ENCODE measurements at regions not wholly inside any gene's neighbourhood (a gene's known extent, or its start where the extent isn't known, plus 50 kb on each side); places are given as distances from the start of the nearest gene placed in this dataset.

GRCh38 chr2:146038014-146038413 is 1518.1 kb upstream of the ZEB2 start:
- no peak for DNase-seq

GRCh38 chr2:146037334-146037870 is 1517.5 kb upstream of the ZEB2 start:
- DNase-seq, result no peak

- DNase-seq, result no peak
Observed at GRCh38 chr2:146031158-146031557, 1511.2 kb upstream of the ZEB2 start.

GRCh38 chr2:146027156-146027555 is 1507.2 kb upstream of the ZEB2 start:
- DNase-seq, result no peak

GRCh38 chr2:146025519-146025918 is 1505.6 kb upstream of the ZEB2 start:
- no peak for DNase-seq

GRCh38 chr2:146024212-146024743 is 1504.4 kb upstream of the ZEB2 start:
- DNase-seq, result no peak

- no peak for DNase-seq
Observed at GRCh38 chr2:146004462-146004861, 1484.5 kb upstream of the ZEB2 start.

- no peak for DNase-seq
Observed at GRCh38 chr2:146003337-146003736, 1483.4 kb upstream of the ZEB2 start.

- no peak for DNase-seq
Observed at GRCh38 chr2:145994910-145995309, 1475.0 kb upstream of the ZEB2 start.

GRCh38 chr2:145992572-145992971 is 1472.7 kb upstream of the ZEB2 start:
- no peak for DNase-seq

GRCh38 chr2:145987793-145988192 is 1467.9 kb upstream of the ZEB2 start:
- DNase-seq, result no peak

- no peak for DNase-seq
Observed at GRCh38 chr2:145985517-145985916, 1465.6 kb upstream of the ZEB2 start.

GRCh38 chr2:145984580-145984979 is 1464.7 kb upstream of the ZEB2 start:
- DNase-seq, result no peak

- no peak for DNase-seq
Observed at GRCh38 chr2:145980318-145980717, 1460.4 kb upstream of the ZEB2 start.

- no peak for DNase-seq
Observed at GRCh38 chr2:145975406-145975805, 1455.5 kb upstream of the ZEB2 start.

- no peak for DNase-seq
Observed at GRCh38 chr2:145961846-145962245, 1441.9 kb upstream of the ZEB2 start.

- DNase-seq, result no peak
Observed at GRCh38 chr2:145960479-145961163, 1440.7 kb upstream of the ZEB2 start.

- no peak for DNase-seq
Observed at GRCh38 chr2:145958611-145959010, 1438.7 kb upstream of the ZEB2 start.

GRCh38 chr2:145957929-145958328 is 1438.0 kb upstream of the ZEB2 start:
- DNase-seq, result peak; percentile 78

- DNase-seq, result no peak
Observed at GRCh38 chr2:145939949-145940348, 1420.0 kb upstream of the ZEB2 start.

- DNase-seq, result no peak
Observed at GRCh38 chr2:145935016-145935415, 1415.1 kb upstream of the ZEB2 start.

- DNase-seq, result no peak
Observed at GRCh38 chr2:145931781-145932395, 1412.0 kb upstream of the ZEB2 start.

- no peak for DNase-seq
Observed at GRCh38 chr2:145930318-145930717, 1410.4 kb upstream of the ZEB2 start.

Measured in islet precursor cell (in vitro differentiated cells).